PC-3 (cell line): ENCODE measurements at regions not wholly inside any gene's neighbourhood (a gene's known extent, or its start where the extent isn't known, plus 50 kb on each side); places are given as distances from the start of the nearest gene placed in this dataset.

Experiments used
- CTCF ChIP-seq: fragments of 300-600 bp; sonication (generic); conservative IDR thresholded peaks from 2 replicates; pipeline ENCODE4 v1.5.1; 2017; ENCODE audit warnings: antibody characterized with exemption, low read depth, mild to moderate bottlenecking, low read length
- EZH2 ChIP-seq: fragments of 300-600 bp; sonication (generic); IDR thresholded peaks from one replicate; pipeline ENCODE4 v1.6.1; 2017; ENCODE audit warnings: antibody characterized with exemption, mild to moderate bottlenecking, low read length; ENCODE audit not compliant: unreplicated experiment

- TF ChIP-seq CTCF (no peak), EZH2 (no peak)
Observed at GRCh38 chr12:17841496-17841895, 248.5 kb downstream of the RERGL start.
